SK-N-DZ (cell line): ENCODE measurements at regions not wholly inside any gene's neighbourhood (a gene's known extent, or its start where the extent isn't known, plus 50 kb on each side); places are given as distances from the start of the nearest gene placed in this dataset.

Source experiments
- DNase-seq: peaks from one replicate; pipeline ENCODE4 v3.0.0-alpha.2; 2015; ENCODE audit warnings: low spot score
- small RNA-seq, 2 experiments: library from RNA; depleted of rRNA; stranded (forward); fragments of <200 nt; gene quantifications; one replicate each; pipeline ENCODE3, GENCODE V24; 2014

DNA sequence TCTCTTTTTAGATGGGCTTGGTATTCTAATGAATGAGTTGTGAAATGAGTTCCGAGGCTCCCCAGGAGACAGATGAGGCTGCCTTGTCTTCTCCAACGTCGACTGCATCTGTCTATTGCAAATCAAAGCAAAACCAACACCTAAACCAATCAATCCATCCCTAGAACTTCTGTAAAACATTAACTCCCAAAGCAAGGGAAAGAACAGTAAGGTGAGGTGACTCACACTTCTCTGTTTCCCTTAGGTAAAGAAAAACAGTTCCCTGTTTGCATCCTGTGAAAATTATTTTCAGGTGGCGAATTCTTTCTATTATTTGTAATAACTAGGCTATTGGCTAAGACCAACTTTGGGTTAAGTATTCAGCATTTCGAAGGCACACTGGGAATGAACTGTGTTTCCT, 249.4 kb downstream of the EPHA4 start:
- no peak for DNase-seq

DNA sequence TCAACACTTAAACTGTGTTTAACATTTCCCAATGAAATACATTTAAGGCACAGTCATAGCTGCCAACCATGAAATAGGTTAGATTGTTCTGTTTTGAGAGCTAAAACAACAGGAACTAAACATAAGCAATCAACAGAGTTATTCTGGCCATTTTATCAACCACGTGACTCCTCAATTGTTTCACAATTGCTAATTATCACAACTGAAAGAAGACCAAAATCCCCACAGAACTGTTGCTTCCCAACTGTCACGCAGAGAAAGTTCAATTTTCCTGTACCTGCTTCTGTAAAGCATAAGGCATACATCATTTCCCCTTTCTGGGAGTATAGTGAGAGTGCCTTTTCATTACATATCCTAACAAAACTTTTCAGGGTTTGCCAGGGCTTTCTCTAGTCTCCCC, 248.6 kb downstream of the EPHA4 start:
- no peak for DNase-seq

DNA sequence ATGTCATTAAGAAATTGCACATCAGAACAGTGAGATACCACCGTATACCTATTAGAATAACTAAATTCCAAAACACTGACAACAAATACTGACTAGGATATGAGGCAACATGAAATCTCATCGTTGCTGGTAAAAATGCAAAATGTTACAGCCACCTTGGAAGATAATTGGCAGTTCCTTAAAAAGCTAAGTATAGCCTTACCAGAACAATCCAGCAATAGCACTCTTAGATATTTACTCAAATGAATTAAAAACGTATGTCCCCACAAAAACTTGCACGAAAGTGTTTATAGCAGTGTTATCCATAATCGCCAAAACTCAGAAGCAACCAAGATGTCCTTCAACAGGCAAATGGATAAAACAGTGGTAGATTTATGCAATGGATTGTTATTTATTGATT, 241.7 kb downstream of the EPHA4 start:
- no peak for DNase-seq

DNA sequence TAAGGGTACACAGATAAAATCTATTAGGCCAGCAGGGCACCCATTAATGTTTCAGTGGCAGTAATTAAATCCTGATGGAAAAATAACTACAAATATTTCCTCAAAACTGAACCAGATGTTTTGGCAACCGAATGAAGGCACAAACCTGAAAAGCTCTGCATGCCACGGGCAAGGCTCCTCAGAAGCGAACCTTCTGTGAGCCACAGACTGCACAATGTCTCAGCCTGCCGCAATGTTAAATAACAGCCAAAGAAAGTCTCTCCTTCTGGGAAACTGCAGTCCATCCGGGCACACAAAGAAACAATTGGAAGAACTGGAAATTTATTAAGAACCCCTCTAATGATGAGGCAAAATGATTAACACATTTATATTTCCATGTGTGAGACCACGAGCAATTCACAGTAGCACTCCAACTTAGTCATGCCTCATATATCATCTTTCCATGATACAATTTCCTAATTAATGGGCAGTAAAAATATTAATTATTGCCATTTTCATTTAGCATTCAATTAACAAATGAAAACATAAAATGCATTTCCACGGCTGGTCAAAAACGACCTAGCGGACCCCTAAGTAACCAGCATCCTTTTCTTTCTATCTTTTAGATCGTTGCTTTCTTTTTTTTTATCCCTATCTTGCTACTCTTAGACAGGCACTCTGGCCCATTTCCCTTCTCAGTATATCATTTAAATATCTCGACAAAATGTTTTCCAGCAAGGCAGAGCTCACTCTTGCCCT, 237.5 kb downstream of the EPHA4 start:
- DNase-seq, result no peak

DNA sequence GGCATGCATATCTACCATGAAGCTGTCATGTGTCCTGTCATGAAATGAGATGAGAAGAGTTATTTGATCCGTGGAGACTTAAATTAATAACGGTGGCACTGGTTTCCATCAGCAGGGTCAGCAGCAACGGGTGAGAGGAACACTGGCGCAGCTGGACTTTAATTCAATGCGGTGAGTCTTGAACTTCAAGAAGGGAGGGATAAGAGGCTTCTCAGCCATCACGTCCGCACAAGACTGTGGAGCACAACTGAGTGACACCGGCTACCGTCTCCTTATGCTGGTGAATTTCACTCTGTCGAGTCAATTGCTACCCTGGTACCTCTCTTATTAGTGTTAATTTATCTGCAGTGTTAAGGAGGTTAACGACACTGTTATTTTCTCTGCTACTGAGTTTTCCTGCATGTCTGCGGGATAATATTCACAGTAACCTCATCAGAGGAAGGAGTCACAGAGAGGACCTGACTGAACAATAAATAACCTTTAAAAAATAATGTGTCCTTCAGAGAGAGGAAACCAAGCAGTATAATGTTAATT, 236.8 kb downstream of the EPHA4 start:
- DNase-seq, result peak; percentile 87

DNA sequence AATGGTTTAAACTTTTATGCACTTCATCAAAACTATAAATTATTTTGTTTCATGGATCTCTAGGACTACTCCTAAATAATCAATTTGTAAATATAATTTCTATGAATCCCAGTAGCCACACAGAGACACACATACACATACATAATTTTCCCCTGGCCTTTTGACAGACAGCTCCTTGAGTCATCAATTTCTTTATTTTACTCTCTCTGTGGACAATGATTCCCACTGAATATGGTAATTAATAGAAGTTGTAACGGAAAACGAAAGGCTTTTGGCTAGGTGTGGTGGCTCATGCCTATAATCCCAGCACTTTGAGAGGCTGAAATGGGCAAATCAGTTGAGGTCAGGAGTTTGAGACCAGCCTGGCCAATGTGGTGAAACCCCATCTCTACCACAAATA, 235.1 kb downstream of the EPHA4 start:
- DNase-seq, result no peak

DNA sequence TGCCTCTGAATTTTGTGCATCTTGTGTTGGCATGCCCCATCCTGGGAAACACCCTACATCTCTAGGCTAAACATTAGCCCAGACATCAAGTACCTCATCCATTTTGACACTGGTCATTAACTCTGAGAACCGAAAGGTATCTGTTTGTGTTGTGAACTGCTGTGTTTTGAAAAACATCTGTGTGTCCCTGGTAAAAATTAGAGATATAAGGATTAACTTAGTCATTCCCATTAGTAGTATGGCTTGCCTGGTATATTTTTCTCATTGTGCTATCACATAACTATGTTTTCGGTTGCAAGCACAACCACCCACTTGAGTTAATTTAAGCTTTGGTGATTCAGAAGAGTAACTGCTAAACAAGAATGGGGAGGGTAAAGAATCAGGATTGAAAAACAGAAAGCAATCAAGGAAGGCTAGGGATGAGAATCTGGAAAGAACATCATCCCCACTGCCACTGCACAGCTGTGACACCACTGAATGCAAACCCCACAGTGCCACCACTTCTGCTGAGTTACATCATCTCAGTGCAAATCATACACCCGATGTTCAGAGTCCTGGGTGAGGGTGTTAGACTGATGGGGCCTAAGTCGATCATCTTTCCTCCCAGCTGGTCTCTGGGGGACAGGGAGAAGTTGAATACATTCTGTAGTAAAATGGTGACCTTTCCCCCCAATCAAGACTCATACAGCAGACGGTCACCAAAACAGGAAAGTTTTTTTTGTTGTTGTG, 234.0 kb downstream of the EPHA4 start:
- no peak for DNase-seq

DNA sequence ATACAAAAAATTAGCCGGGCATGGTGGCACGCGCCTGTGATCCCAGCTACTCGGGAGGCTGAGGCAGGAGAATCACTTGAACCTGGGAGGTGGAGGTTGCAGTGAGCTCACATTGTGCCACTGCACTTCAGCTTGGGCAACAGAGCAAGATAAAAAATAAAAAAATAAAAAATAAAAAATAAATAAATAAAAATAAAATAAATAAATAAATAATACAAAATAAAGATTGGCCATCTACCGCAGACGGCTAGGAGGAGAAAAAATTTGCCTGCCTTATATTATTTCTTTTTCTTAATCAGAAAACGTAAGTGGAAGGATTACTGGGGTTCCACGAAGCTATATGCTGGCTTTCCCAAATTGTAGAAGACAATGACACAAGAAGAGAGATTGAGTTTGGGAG, 229.7 kb downstream of the EPHA4 start:
- DNase-seq, result no peak

DNA sequence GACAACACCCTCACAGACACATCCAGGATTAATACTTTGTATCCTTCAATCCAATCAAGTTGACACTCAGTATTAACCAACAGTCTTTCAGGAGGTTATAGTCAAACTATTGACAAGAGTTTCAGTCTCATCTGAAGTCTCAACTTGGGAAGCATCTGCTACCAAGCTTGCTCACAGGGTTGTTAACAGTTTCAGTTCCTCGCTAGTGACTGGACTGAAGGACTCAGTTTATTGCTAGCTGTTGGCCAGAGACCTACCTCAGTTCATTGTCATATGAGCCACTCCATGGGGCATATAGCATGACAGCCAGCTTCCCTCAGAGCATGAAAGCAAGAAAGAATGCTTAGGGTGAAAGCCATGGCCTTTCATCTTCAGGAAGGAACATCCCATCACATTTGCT, 228.6 kb downstream of the EPHA4 start:
- no peak for DNase-seq

DNA sequence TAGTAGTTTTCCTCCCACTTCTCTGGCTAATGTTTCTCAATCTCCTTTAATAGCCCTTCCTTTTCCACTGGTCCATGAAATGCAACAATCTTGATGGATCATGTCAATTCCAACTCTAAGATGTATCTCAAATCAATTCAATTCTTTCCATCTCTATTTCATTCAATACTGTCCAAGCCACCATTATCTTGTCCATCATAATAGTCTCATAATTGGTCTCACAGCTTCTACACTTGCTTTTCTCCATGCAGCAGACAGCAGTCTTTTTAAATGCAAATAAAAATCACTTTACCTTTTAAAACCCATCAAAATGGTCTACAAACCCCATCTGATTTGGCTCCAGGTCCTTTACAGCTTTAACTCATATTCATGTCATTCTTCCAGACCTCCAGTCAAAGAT, 226.6 kb downstream of the EPHA4 start:
- DNase-seq, result no peak

DNA sequence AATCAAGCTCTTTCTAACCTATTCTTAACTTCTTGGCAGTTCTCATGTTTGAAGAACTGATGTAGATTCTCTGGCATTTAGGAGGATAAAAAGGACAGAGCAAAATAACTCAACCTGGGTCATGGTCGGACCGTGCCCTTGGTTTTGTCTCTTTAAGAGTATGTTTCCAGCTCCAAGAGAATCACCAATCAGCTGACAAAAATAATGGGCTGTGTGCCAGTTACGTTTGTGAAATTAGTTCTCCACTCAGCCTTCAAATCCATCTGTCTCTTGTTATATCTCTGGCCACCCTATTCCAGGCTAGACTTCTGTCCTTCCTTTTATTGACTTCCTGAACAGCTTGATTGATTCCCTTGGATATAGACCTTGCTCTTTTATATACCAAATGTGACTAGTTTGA, 225.7 kb downstream of the EPHA4 start:
- no peak for DNase-seq

DNA sequence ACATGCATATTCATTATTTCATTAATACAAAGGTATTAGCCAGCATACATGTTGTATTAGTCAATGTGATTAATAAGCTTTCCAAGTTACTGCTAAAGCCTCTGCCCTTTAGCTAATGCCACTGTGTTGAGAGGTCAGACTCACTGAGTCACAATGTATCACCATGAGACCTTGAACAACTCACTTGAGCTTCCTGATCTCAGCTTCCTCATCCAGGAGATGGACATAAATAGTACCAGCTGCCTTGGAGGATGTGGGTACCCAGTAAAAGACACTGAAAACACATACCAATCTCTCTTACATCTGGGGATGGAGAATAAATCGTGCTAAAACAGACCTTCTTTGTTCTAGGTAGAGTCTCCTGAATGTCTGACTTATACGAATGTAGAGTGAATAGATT, 224.6 kb downstream of the EPHA4 start:
- no peak for DNase-seq

DNA sequence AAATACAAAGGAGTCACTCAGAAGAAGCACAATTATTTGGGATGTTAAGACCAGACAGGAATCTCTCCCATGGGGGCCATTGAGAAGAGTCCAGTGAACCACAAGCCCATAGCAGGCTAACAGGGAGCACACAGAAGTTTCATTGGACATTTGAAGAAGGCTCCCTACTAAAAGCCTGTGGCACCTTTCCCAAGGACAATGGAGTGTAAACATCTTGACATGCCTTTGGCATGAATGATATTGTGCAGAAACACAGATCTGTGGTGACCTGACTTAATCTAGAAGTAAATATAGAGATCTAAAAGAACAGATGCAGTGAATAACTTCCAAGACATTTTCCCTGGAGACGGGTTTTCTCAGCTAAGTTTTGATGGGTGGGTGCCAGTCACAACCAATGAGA, 221.5 kb downstream of the EPHA4 start:
- DNase-seq, result no peak

DNA sequence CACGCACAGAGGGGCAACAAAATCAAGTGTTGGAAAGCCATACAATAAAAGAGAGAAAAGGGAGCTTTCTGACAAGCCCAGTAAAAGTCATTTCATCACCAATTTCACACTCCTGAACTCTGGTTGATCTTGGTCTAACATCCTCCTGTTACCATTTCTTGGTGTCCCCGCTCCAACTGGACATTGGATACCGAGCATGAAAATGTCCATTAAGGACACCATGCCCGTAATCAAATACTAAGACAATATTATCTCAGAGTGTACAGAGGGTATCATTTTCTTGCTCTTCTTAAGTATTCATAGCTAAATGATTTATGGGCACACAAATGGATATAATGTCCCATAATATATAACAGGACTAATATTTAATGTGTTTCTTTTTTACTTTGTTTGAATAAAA, 218.9 kb downstream of the EPHA4 start:
- DNase-seq, result no peak

DNA sequence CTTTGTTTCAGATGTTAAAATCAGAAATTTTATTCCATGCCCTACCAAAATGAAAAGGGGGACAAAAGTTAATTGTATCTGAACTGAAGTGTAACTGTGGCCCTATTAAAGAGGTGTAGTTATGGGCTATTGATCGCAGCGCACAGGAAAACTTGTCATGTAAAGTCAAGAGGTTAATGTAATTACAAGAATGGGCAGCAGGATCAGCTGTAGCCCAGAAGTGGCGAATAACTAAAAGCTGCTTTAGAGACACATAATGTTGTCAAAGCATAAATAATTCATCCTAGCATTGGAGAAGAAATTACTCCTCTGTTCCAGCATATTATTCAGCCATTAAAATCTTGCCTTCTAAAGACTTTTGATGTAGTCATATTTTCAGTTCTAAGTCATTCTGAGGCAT, 211.8 kb downstream of the EPHA4 start:
- DNase-seq, result no peak

DNA sequence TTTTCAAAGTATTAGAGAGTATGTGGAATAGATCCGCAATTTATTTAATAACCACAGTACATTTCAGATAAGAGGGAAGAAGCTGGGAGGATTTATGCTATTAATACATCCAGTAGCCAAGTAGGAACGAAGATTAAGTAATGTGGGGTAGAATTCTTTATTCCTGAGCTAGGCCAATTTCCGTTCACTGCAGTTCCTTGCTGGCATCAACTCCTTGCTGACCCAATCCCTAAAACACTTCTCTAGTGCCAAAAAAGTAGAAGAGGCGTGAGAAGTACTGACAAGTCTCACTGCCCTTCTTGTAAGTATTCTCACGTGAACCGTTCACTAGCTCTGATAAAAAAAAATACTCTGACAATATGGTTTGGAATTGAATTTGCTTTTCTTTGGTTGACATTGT, 211.4 kb downstream of the EPHA4 start:
- DNase-seq, result no peak

DNA sequence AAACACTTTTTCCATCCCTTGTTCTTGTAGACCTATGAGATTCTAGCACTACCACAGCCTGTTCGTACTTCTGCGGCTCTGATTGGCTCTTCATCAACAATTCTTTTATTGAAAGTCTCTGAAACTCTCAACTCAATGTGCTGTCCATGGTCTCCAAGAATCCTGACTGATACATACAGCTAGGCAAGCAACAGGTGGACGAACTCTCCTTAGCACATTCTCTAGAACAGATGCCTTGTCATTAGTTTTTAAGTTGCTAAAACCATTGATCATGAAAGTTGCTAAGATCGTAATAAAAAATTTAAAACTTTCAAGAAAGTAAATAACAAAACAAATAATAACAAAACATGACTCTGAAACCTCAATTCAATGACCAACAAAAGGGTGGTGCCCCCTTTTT, 210.5 kb downstream of the EPHA4 start:
- DNase-seq, result no peak

DNA sequence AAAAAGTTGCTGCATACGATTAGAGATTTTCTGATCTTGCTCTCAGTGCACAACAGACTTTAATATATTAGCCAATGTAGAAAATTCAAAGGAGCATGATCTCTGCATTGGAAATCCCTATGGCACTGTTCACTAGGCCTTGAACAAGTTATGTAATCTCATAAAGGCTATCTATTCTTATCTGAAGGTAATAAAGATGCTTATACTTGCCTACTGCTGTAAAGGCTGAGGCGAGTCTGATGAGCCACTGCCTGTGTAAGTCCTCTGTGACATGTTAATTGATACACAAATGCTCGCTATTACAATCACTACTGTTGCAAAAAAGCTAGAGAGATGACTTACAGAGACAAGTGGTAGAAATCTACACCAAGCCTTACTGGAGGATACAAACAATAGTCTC, 207.4 kb downstream of the EPHA4 start:
- DNase-seq, result no peak

Small RNA genes lying in the stretch of these regions (small RNA-seq; reads per million reads assigned to genes)
- 0 reads per million in 2 experiments for gene AC011233.1
- 0 reads per million in 2 experiments for gene MIR4268
